ENCODE measurements at regions not wholly inside any gene's neighbourhood (a gene's known extent, or its start where the extent isn't known, plus 50 kb on each side); places are given as distances from the start of the nearest gene placed in this dataset.

DNA sequence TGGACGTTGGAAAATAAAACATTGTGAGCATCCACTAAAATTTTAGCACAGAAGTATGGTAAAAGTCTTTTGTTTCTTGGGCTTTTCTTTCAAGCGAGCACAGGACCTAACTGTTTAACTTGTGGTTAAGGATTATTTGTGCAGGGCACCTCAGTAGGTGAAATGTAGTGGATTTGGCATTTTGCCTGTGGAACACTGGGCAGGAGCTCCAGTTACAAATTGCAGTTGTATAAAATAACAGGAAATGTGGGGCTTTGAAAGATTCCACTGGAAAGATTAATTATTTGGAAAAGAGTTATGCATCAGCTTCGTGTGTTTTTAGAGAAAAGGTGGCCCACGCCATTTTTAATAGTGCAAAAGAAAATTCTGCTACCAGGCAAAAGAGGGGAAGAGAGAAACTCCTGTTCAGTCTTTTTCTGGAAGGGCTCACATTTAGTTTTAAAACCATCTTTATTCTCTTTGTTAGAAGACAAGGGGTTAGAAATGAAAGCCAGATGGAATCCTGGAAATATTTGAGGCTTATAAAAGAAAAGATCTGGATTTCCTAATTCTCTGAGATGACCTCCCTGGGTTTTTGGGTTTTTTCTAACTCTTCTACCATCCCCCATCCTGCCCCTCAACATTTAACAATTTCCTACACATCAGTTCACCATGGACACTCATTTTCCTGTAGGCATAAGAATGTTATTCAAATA, 144.3 kb upstream of the SERTAD2 start:
- TF ChIP-seq, protein P1, sequence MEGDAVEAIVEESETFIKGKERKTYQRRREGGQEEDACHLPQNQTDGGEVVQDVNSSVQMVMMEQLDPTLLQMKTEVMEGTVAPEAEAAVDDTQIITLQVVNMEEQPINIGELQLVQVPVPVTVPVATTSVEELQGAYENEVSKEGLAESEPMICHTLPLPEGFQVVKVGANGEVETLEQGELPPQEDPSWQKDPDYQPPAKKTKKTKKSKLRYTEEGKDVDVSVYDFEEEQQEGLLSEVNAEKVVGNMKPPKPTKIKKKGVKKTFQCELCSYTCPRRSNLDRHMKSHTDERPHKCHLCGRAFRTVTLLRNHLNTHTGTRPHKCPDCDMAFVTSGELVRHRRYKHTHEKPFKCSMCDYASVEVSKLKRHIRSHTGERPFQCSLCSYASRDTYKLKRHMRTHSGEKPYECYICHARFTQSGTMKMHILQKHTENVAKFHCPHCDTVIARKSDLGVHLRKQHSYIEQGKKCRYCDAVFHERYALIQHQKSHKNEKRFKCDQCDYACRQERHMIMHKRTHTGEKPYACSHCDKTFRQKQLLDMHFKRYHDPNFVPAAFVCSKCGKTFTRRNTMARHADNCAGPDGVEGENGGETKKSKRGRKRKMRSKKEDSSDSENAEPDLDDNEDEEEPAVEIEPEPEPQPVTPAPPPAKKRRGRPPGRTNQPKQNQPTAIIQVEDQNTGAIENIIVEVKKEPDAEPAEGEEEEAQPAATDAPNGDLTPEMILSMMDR (IDR thresholded peaks at IDR 0.05): no peak
- no peak for TF ChIP-seq POLR2A (IDR thresholded peaks at IDR 0.05)
